KMS-11 (cell line): ENCODE measurements at regions not wholly inside any gene's neighbourhood (a gene's known extent, or its start where the extent isn't known, plus 50 kb on each side); places are given as distances from the start of the nearest gene placed in this dataset.

Experiments used
- H2AFZ ChIP-seq: fragments of 200-600 bp; sonication (generic); 2 replicates; pipeline ENCODE4 v1.6.1; 2016; ENCODE audit warnings: antibody characterized with exemption, mixed run types, low read depth
- H3K27ac ChIP-seq: fragments of 200-600 bp; sonication (generic); 2 replicates; pipeline ENCODE4 v1.6.1; 2016; ENCODE audit warnings: mild to moderate bottlenecking, mixed run types
- H3K27me3 ChIP-seq: fragments of 200-600 bp; sonication (generic); 2 replicates; pipeline ENCODE4 v1.6.1; 2017; ENCODE audit warnings: mild to moderate bottlenecking, low read depth, mixed run types, moderate library complexity; ENCODE audit not compliant: insufficient read depth
- H3K36me3 ChIP-seq: fragments of 200-600 bp; sonication (generic); 2 replicates; pipeline ENCODE4 v1.6.1; 2017; ENCODE audit warnings: mild to moderate bottlenecking, mixed run types; ENCODE audit not compliant: insufficient read depth
- H3K4me1 ChIP-seq: fragments of 200-600 bp; sonication (generic); 2 replicates; pipeline ENCODE4 v1.6.1; 2016; ENCODE audit warnings: mild to moderate bottlenecking, low read depth, mixed run types; ENCODE audit not compliant: poor library complexity, severe bottlenecking
- H3K4me2 ChIP-seq: fragments of 200-600 bp; sonication (generic); 2 replicates; pipeline ENCODE4 v1.7.0; 2016; ENCODE audit warnings: mild to moderate bottlenecking, mixed run types
- H3K4me3 ChIP-seq: fragments of 200-600 bp; sonication (generic); IDR thresholded peaks from 2 replicates; pipeline ENCODE4 v1.6.1; 2017; ENCODE audit warnings: low read depth, low read length, mixed read lengths; ENCODE audit not compliant: insufficient read depth
- H3K79me2 ChIP-seq: fragments of 200-600 bp; sonication (generic); 2 replicates; pipeline ENCODE4 v1.6.1; 2016; ENCODE audit warnings: low read depth, mixed run types; ENCODE audit not compliant: insufficient read depth
- H3K9ac ChIP-seq: fragments of 200-600 bp; sonication (generic); 2 replicates; pipeline ENCODE4 v1.6.1; 2016; ENCODE audit warnings: mild to moderate bottlenecking, mixed run types
- H4K20me1 ChIP-seq: fragments of 200-600 bp; sonication (generic); 2 replicates; pipeline ENCODE4 v1.6.1; 2016; ENCODE audit warnings: mild to moderate bottlenecking, mixed run types; ENCODE audit not compliant: insufficient read depth
- CTCF ChIP-seq: fragments of 200-600 bp; sonication (generic); conservative IDR thresholded peaks from 2 replicates; pipeline ENCODE4 v1.6.1; 2017; ENCODE audit warnings: low read depth, mild to moderate bottlenecking, antibody characterized with exemption, low read length, moderate library complexity, mixed read lengths

GRCh38 chr4:27721193-27721592, 860.6 kb downstream of the STIM2 start:
- Histone ChIP-seq H3K27me3 (no peaks in the 10 kb centered on the region), H3K27ac (no peak overlapping the region), H3K79me2 (no peaks in the 10 kb centered on the region), H4K20me1 (no peaks in the 10 kb centered on the region), H3K36me3 (no peaks in the 10 kb centered on the region), H3K4me2 (no peak overlapping the region), H2AFZ (no peak overlapping the region), H3K4me1 (no peaks in the 10 kb centered on the region), H3K9ac (no peak overlapping the region), H3K4me3 (no peak overlapping the region)
- no peak for TF ChIP-seq CTCF

- H3K36me3 ChIP-seq, result no peaks in the 10 kb centered on the region
- no peaks in the 10 kb centered on the region for H3K4me1 ChIP-seq
- H2AFZ ChIP-seq, result no peak overlapping the region
- no peak for TF ChIP-seq CTCF
- no peak overlapping the region for H3K4me2 ChIP-seq
- H3K79me2 ChIP-seq, result no peaks in the 10 kb centered on the region
- H3K4me3 ChIP-seq, result no peak overlapping the region
- H3K27me3 ChIP-seq, result no peaks in the 10 kb centered on the region
- H4K20me1 ChIP-seq, result no peaks in the 10 kb centered on the region
- H3K9ac ChIP-seq, result no peak overlapping the region
- H3K27ac ChIP-seq, result no peak overlapping the region
Measured at GRCh38 chr4:27728892-27729291, 868.3 kb downstream of the STIM2 start.

- Histone ChIP-seq H2AFZ (no peak overlapping the region), H3K27me3 (no peaks in the 10 kb centered on the region), H3K79me2 (no peaks in the 10 kb centered on the region), H3K4me3 (no peak overlapping the region), H3K9ac (no peak overlapping the region), H3K36me3 (no peaks in the 10 kb centered on the region), H4K20me1 (no peaks in the 10 kb centered on the region), H3K4me1 (no peaks in the 10 kb centered on the region), H3K4me2 (no peak overlapping the region), H3K27ac (no peak overlapping the region)
- TF ChIP-seq CTCF, result no peak
Measured at GRCh38 chr4:27742816-27743215, 882.2 kb downstream of the STIM2 start.

- no peak overlapping the region for H3K27ac ChIP-seq
- H3K9ac ChIP-seq, result no peak overlapping the region
- H3K36me3 ChIP-seq, result no peaks in the 10 kb centered on the region
- no peak for TF ChIP-seq CTCF
- no peak overlapping the region for H3K4me3 ChIP-seq
- H3K79me2 ChIP-seq, result no peaks in the 10 kb centered on the region
- H3K4me2 ChIP-seq, result no peak overlapping the region
- H3K27me3 ChIP-seq, result no peaks in the 10 kb centered on the region
- H4K20me1 ChIP-seq, result no peaks in the 10 kb centered on the region
- no peaks in the 10 kb centered on the region for H3K4me1 ChIP-seq
- no peak overlapping the region for H2AFZ ChIP-seq
Measured at GRCh38 chr4:27759611-27760575, 899.3 kb downstream of the STIM2 start.
